HG02571 (cell line): ENCODE measurements at regions not wholly inside any gene's neighbourhood (a gene's known extent, or its start where the extent isn't known, plus 50 kb on each side); places are given as distances from the start of the nearest gene placed in this dataset.

Experiments used
- ATAC-seq: cut with Tn5 transposase; IDR thresholded peaks from one replicate; pipeline ENCODE4 v1.9.1; 2021; ENCODE audit warnings: mild to moderate bottlenecking, moderate library complexity; ENCODE audit not compliant: unreplicated experiment

DNA sequence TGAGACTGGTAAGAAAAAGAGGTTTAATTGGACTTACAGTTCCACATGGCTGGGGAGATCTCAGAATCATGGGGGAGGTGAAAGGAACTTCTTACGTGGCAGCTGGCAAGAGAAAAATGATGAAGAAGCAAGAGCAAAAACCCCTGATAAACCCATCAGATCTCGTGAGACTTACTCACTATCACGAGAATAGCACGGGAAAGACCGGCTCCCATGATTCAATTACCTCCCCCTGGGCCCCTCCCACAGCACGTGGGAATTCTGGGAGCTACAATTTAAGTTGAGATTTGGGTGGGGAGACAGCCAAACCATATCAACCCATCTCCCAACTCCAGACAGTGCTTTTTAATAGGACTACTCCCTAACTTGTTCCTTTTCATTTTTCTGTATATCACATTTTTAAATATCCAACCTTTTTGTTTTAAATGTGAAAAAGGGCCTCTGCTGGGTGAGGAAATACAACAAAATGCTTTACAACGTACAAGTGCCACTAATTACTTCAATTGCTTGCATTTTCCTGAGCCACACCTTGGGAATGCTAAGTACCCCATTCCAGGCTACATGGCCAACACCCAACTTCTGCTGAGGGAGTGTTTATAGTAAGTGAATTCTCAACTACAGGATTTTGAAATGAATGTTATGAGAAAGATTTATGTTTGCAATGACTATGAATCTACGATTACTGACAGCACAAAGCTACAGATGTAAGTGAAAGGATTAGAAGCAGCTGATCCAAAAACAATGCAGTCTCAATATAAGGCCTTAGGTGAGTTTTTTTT is 294.1 kb upstream of the CD180 start:
- no peak for ATAC-seq

DNA sequence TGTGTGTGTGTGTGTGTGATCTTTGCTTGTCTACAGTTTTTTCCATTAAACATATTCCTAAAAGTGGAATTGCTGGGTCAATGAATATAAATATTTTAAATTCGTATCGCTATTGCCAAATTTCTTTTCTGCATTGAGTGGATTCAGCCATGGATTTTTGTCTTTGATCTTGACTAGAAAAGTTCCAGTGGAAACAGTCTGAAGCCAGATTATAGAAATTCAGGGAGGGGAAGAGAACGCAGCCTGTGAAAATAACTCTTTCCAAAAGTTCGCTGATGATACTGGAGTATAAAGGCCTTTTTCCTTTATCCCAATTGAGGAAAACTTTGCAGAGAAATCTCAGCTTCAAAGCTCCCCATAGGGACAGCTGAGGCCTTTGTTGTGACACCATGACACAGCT is 292.3 kb upstream of the CD180 start:
- ATAC-seq, result no peak

DNA sequence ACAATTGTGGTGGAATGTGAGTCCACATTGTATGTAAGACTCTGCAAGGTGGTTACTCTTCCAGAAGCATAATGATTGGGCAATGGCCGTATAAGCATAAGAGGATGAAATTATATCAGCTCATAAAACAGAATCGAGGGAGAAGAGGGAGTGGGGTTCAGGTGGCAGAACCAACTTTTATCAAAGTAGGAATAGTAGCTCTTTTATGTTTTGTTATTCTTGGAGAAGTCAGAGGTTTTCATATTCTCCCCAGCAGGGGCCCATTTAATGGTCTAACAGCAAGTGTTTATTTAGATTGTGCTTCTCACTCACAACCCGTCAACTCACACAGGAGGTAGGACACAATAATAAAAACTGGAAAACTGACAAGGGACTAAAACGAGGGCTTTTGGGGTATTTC is 291.3 kb upstream of the CD180 start:
- ATAC-seq, result no peak

DNA sequence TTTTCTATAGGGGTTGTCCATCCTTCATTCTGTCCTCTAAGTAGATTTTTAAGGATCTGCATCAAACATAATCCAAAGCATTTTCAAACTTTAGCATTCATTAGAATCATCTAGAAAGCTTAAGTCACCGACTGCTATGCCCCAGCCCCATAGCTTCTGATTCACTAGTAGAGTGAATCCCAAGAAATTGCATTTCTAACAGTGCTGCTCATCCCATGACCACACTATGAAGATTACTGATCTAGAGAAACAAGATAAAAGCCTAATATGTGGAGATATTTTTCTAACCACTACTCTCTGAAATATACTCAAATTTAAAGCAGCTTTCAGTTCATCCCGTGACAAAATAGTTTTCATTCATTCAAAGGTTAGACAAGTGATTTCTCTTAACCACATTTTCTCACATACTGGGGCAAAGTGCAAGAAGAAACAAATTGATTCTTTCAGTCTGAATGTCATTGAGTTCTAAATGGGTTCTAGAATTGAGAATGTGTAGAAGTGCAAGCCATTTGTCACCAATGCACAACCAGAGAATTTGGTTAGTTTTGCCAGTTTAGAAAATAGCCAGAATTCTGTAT is 286.9 kb upstream of the CD180 start:
- no peak for ATAC-seq

- no peak for ATAC-seq
Observed at GRCh38 chr5:67481362-67481761, 284.8 kb upstream of the CD180 start.

DNA sequence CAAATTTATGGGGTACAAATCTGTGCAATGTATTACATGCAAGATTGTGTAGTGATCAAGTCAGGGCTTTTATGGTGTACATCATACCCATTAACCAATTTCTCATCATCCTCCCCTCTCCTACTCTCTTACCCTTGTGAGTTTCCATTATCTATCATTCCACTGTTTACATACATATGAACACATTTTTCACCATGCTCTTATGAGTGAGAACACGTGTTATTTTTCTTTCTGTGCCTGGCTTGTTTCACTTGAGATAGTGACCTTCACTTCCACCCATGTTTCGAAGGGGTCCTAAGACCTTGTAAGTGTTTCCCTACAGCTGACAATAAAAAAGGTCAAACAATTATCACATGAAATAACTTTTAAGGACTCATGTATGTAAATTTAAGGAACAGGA is 281.7 kb upstream of the CD180 start:
- ATAC-seq, result no peak

DNA sequence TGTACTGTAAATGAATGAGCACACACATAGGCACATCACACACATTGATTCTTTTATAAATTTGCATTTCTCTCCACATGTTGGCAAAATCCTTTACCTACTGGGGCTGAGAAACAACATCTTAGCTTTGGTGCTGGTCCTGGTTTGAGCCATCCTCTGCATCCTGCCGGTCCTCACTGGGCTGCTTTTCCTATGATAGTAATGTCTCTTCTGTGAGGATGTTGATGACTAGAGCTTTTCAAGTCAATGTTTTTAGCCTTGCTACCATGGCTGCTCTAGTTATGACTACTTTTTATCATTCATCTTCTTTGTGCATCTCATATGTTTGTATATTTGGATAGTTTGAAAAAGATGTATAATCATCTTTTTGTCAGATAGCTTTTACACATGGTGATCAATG is 280.4 kb upstream of the CD180 start:
- ATAC-seq, result no peak

GRCh38 chr5:67476531-67476930 is 279.9 kb upstream of the CD180 start:
- ATAC-seq, result no peak

DNA sequence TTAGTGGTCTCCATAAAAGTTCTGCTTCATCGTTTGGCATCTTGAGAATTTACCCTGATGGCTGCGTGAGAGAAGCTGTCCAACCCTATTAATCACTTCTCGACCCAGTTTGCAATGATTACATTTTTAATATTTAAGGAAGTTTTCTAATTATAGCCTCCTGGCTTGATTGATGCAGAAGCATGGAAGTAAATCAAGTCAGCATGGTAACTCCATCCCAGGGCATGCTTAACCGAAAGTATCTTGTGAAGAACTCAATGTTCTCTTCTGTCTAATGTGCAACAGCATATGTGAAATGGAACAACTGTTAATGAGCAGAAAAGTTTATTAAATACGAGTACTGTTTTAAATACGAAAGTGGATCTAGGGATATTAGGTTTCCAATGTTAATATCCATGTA is 278.9 kb upstream of the CD180 start:
- no peak for ATAC-seq

DNA sequence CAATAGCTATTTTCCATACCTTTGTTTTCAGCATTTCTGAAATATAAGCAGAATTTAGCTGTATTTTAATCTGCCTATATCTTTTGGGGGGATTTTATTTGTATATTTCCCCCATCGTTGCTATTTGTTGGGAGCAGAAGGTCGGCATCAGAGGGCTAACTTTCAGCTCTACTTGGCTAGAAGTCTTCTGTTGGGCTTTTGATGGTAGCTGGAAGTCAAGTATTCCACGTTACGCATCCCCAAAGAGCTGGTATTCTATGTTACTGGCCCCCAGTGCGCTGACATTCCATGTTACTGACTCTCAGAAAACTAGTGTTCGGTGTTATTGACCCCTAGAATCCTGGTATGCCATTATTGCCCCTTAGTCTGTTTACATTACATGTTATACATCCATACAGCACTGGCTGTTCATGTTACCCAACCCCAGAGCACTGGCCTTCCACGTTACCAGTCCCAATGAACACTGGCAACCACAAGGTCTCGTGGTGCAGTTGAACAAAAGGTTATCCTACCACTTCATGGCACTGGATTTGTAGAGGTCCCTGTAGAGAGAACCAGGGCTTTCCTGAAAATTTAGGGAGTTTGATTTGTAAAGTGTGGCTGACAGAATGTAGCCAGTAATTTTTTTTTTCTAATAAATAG is 278.1 kb upstream of the CD180 start:
- ATAC-seq, result no peak

DNA sequence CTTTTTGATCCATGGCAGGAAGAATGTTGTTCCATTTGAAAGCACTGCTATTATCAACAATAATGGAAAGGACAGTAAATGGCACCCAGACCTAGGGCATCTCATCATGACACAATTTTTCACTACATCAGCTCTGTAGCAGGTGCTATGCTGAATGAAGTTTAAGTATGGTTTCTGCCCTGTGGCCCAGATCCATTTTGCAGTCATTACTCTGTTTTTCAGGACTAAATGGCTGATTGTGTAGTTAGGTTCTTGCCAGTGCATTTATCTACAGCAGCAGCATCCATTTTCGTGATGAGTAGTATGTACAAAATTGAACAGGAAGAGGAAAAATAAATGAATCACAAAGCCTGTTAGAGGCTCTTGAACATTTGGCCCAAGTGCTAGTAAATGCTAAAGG is 270.5 kb upstream of the CD180 start:
- no peak for ATAC-seq

DNA sequence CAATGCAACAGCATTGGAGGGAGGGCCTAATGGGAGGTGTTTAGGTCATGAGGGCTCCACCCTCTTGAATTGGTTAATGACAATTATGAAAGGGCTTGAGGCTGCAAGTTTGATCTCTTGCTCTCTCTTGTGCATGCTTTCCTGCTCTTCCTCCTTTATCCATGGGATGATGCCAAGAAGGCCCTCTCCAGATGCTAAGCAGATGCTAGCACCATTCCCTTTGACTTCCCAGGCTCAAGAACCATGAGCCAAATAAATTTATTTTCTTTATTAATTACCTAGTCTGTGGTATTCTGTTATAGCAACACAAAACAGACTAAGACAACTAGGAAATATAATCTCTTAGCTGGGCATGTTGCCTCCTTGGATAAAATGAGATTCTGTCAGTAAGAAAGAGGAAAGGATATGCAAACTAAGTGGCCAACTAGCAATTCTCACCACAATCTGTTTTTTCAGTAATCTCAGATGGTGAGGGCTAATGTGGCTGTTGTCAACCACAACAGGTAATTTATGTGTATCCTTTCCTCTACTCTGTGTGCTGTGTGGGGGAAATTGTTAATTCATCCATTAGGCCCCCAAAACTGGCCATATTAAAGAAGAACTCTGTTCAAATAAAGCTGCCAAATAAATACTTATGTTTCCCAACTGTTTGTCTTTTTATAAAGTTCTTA is 269.1 kb upstream of the CD180 start:
- ATAC-seq, result no peak

DNA sequence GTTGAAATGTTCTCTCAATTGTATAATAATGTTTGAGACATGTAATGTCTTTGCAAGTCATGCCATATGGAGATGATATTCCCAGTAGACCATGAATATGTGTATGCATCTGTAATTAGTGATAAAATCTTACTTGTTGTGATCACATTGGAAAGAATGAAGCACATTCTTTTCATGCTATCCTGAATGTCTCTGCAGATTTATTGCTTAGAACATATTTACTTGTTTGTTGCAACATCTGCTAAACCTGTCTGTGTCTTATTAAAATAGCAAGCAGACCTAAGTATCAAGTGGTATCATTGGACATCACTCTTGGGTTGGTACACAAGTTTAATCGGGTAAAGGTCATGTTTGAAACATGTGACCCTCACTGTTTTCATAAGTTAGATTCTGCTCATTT is 265.5 kb upstream of the CD180 start:
- ATAC-seq, result no peak

GRCh38 chr5:67459253-67459652 is 262.7 kb upstream of the CD180 start:
- no peak for ATAC-seq

GRCh38 chr5:67455970-67456369 is 259.4 kb upstream of the CD180 start:
- ATAC-seq, result no peak

- no peak for ATAC-seq
Observed at GRCh38 chr5:67454957-67455561, 258.5 kb upstream of the CD180 start.

DNA sequence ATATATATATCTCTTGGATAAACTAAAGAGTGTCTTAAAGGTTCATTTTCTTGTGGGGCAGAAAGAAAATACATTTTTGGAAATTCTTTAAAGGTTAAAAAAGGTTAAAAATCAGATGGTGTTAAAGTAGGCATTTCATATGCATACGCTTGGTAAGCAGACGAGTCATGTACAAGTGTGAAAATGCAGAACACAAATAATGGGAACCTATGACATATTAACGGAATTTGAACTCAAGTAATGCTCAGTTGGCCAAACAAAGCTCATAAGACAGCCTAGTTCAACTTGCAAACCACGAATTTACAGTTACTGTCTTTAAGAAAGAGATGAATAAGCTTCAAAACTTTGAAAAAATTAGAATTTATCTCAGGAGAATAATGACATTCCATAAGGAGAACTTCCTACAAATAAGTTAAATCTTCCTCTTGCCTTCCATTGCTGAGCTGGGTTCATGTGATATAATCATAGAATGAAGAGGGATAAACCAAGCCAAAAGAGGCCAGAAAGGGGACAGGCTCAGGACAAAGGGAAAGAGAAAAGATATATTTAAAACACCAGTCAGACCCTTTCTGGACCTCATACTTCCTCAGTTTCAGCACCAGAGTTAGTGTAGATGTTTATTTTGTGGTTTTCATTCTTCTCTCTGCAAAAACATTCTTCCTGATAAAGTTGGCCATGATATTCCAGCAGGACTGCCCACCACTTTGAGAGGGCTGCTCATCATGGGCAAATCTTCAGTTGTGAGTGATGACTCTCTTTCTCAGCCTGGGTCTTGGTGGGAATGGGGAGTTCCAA is 256.7 kb upstream of the CD180 start:
- no peak for ATAC-seq

- no peak for ATAC-seq
Observed at GRCh38 chr5:67451640-67452279, 255.2 kb upstream of the CD180 start.

DNA sequence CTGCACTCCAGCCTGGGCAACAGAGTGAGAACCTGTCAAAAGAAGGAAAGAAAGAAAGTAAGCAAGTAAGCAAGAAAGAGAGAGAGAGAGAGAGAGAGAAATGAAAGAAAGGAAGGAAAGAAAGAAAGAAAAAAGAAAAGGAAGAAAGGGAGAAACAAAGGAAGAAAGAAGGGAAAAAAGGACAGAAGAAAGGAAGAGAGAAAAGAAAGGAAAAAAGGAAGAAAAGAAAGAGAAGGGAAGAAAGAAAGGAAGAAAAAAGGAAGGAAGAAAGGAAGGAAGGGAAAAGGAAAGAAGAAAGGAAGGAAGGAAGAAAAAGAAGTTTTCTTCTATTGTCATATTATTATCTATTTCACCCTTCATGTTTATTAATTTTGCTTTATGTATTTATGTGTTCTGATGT is 251.1 kb upstream of the CD180 start:
- no peak for ATAC-seq
